ENCODE measurements at regions not wholly inside any gene's neighbourhood (a gene's known extent, or its start where the extent isn't known, plus 50 kb on each side); places are given as distances from the start of the nearest gene placed in this dataset.
"Not testable (repeated sequence)": the region's sequence is repeated elsewhere in the genome, so short reads cannot be mapped to it uniquely, and the experiment has no call there.

- Histone ChIP-seq H3K27ac (ENCODE audit: low read length) (no peak overlapping the region), H3K36me3 (ENCODE audit: control insufficient read depth, low read depth, low read length) (no peaks in the 10 kb centered on the region), H3K27me3 (ENCODE audit: control insufficient read depth, insufficient read depth, low read length) (no peaks in the 10 kb centered on the region), H3K4me1 (ENCODE audit: control insufficient read depth, low read depth, low read length) (no peaks in the 10 kb centered on the region), H3K9me3 (ENCODE audit: control insufficient read depth, low read depth, low read length) (no peaks in the 10 kb centered on the region), H3K9ac (ENCODE audit: low read length) (no peak overlapping the region), H3K4me3 (ENCODE audit: low read length) (no peak overlapping the region)
Measured at GRCh38 chr11:101835506-101836063, 79.2 kb upstream of the CEP126 start.

- H3K36me3 ChIP-seq (ENCODE audit: control insufficient read depth, low read depth, low read length); H3K27me3 ChIP-seq (ENCODE audit: control insufficient read depth, insufficient read depth, low read length); H3K27ac ChIP-seq (ENCODE audit: low read length): not testable (repeated sequence)
Measured at GRCh38 chr11:101830475-101830874, 84.3 kb upstream of the CEP126 start.

DNA sequence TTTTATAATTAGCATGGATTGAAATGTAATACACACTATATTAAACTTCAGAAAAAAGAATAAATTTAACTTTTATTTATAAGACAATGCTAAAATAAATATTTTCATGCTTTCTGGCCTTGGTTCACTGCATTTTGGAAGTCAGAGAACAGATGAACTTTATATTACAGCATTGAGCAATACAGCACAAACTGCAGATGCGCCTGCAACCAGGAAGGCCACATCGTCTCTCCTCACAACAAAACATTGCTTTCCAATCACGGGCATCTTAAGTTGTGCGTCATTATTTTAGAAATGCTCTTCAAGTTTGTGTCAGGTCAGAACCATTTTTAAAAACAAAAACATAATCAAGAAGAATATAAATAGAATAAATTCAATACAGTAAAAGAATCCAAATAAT is 89.3 kb upstream of the CEP126 start:
- H3K27me3 ChIP-seq (ENCODE audit: control insufficient read depth, insufficient read depth, low read length) = no peaks in the 10 kb centered on the region
- no peaks in the 10 kb centered on the region for H3K36me3 ChIP-seq (ENCODE audit: control insufficient read depth, low read depth, low read length)
- H3K4me1 ChIP-seq (ENCODE audit: control insufficient read depth, low read depth, low read length) = no peaks in the 10 kb centered on the region
- no peak overlapping the region for H3K9ac ChIP-seq (ENCODE audit: low read length)
- no peaks in the 10 kb centered on the region for H3K9me3 ChIP-seq (ENCODE audit: control insufficient read depth, low read depth, low read length)
- no peak overlapping the region for H3K27ac ChIP-seq (ENCODE audit: low read length)
- H3K4me3 ChIP-seq (ENCODE audit: low read length) = no peak overlapping the region

More at GRCh38 chr11:101830475-101830874, 84.3 kb upstream of the CEP126 start:
- H3K9ac ChIP-seq (ENCODE audit: low read length); H3K9me3 ChIP-seq (ENCODE audit: control insufficient read depth, low read depth, low read length); H3K4me1 ChIP-seq (ENCODE audit: control insufficient read depth, low read depth, low read length); H3K4me3 ChIP-seq (ENCODE audit: low read length): not testable (repeated sequence)

GRCh38 chr11:101817581-101817980 is 97.2 kb upstream of the CEP126 start:
- H3K36me3 ChIP-seq (ENCODE audit: control insufficient read depth, low read depth, low read length) = no peaks in the 10 kb centered on the region
- no peaks in the 10 kb centered on the region for H3K27me3 ChIP-seq (ENCODE audit: control insufficient read depth, insufficient read depth, low read length)
- H3K27ac ChIP-seq (ENCODE audit: low read length) = no peak overlapping the region
- no peak overlapping the region for H3K4me3 ChIP-seq (ENCODE audit: low read length)
- no peak overlapping the region for H3K9ac ChIP-seq (ENCODE audit: low read length)
- no peaks in the 10 kb centered on the region for H3K4me1 ChIP-seq (ENCODE audit: control insufficient read depth, low read depth, low read length)
- H3K9me3 ChIP-seq (ENCODE audit: control insufficient read depth, low read depth, low read length) = no peaks in the 10 kb centered on the region

- H3K27ac ChIP-seq (ENCODE audit: low read length) = no peak overlapping the region
- H3K27me3 ChIP-seq (ENCODE audit: control insufficient read depth, insufficient read depth, low read length) = no peaks in the 10 kb centered on the region
- no peak overlapping the region for H3K4me3 ChIP-seq (ENCODE audit: low read length)
- H3K9me3 ChIP-seq (ENCODE audit: control insufficient read depth, low read depth, low read length) = no peaks in the 10 kb centered on the region
- H3K4me1 ChIP-seq (ENCODE audit: control insufficient read depth, low read depth, low read length) = no peaks in the 10 kb centered on the region
- no peaks in the 10 kb centered on the region for H3K36me3 ChIP-seq (ENCODE audit: control insufficient read depth, low read depth, low read length)
- H3K9ac ChIP-seq (ENCODE audit: low read length) = no peak overlapping the region
Measured at GRCh38 chr11:101816613-101817012, 98.2 kb upstream of the CEP126 start.

DNA sequence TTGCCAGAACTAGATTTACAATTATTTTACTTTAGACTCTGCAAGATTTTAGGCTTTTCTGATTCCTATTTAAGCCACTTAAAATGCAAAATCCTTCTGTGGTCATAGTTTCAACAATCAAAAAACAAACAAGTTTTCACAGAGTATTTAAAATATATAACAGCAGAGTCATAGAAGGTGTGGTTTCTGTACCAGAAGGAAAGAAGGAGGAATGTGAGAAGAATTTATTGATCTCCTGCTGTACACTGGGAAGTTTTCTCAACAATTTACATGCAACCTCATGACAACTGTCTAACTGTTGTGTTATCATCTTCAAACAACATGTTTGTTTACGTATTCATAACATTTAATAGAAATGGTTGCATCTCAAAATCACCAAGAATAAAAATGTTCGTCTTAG is 102.3 kb upstream of the CEP126 start:
- no peak overlapping the region for H3K27ac ChIP-seq (ENCODE audit: low read length)
- no peaks in the 10 kb centered on the region for H3K27me3 ChIP-seq (ENCODE audit: control insufficient read depth, insufficient read depth, low read length)
- H3K9me3 ChIP-seq (ENCODE audit: control insufficient read depth, low read depth, low read length) = no peaks in the 10 kb centered on the region
- H3K4me1 ChIP-seq (ENCODE audit: control insufficient read depth, low read depth, low read length) = no peaks in the 10 kb centered on the region
- H3K9ac ChIP-seq (ENCODE audit: low read length) = no peak overlapping the region
- H3K4me3 ChIP-seq (ENCODE audit: low read length) = no peak overlapping the region
- H3K36me3 ChIP-seq (ENCODE audit: control insufficient read depth, low read depth, low read length) = no peaks in the 10 kb centered on the region

DNA sequence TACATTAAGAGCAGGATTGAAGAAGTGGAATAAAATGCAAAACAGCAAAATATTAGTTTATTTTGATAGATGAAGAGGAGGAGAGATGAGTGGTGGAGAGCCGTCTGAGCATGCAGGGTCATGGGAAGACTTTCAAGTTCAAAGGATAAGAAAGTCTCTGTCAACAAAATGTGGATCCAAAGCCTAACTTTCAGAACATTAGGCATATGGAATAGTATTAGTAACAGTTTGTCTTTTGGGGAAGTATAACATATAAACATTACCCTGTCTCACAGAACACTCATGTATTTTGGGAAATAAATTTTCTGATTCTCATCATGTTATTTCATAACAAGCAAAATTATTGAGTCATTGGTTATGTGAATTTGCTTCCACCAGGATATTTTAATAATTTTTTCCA is 104.3 kb upstream of the CEP126 start:
- Histone ChIP-seq H3K4me1 (ENCODE audit: control insufficient read depth, low read depth, low read length) (no peaks in the 10 kb centered on the region), H3K36me3 (ENCODE audit: control insufficient read depth, low read depth, low read length) (no peaks in the 10 kb centered on the region), H3K9ac (ENCODE audit: low read length) (no peak overlapping the region), H3K27ac (ENCODE audit: low read length) (no peak overlapping the region), H3K27me3 (ENCODE audit: control insufficient read depth, insufficient read depth, low read length) (no peaks in the 10 kb centered on the region), H3K9me3 (ENCODE audit: control insufficient read depth, low read depth, low read length) (no peaks in the 10 kb centered on the region), H3K4me3 (ENCODE audit: low read length) (no peak overlapping the region)

- Histone ChIP-seq H3K9me3 (ENCODE audit: control insufficient read depth, low read depth, low read length) (no peaks in the 10 kb centered on the region), H3K27me3 (ENCODE audit: control insufficient read depth, insufficient read depth, low read length) (no peaks in the 10 kb centered on the region), H3K4me3 (ENCODE audit: low read length) (no peak overlapping the region), H3K4me1 (ENCODE audit: control insufficient read depth, low read depth, low read length) (no peaks in the 10 kb centered on the region), H3K36me3 (ENCODE audit: control insufficient read depth, low read depth, low read length) (no peaks in the 10 kb centered on the region), H3K9ac (ENCODE audit: low read length) (no peak overlapping the region), H3K27ac (ENCODE audit: low read length) (no peak overlapping the region)
Measured at GRCh38 chr11:101807531-101807930, 107.3 kb upstream of the CEP126 start.

- H3K9ac ChIP-seq (ENCODE audit: low read length) = no peak overlapping the region
- H3K27ac ChIP-seq (ENCODE audit: low read length) = no peak overlapping the region
- no peaks in the 10 kb centered on the region for H3K9me3 ChIP-seq (ENCODE audit: control insufficient read depth, low read depth, low read length)
- H3K4me3 ChIP-seq (ENCODE audit: low read length) = no peak overlapping the region
- no peaks in the 10 kb centered on the region for H3K27me3 ChIP-seq (ENCODE audit: control insufficient read depth, insufficient read depth, low read length)
- H3K36me3 ChIP-seq (ENCODE audit: control insufficient read depth, low read depth, low read length) = no peaks in the 10 kb centered on the region
- no peaks in the 10 kb centered on the region for H3K4me1 ChIP-seq (ENCODE audit: control insufficient read depth, low read depth, low read length)
Measured at GRCh38 chr11:101803651-101804050, 111.2 kb upstream of the CEP126 start.

- Histone ChIP-seq H3K27me3 (ENCODE audit: control insufficient read depth, insufficient read depth, low read length) (peaks cover 2% of the 10 kb centered on the region), H3K9me3 (ENCODE audit: control insufficient read depth, low read depth, low read length) (no peaks in the 10 kb centered on the region), H3K4me3 (ENCODE audit: low read length) (no peak overlapping the region), H3K4me1 (ENCODE audit: control insufficient read depth, low read depth, low read length) (peaks cover 10% of the 10 kb centered on the region), H3K27ac (ENCODE audit: low read length) (no peak overlapping the region), H3K9ac (ENCODE audit: low read length) (no peak overlapping the region), H3K36me3 (ENCODE audit: control insufficient read depth, low read depth, low read length) (no peaks in the 10 kb centered on the region)
Measured at GRCh38 chr11:101797335-101797734, 117.5 kb upstream of the CEP126 start.

DNA sequence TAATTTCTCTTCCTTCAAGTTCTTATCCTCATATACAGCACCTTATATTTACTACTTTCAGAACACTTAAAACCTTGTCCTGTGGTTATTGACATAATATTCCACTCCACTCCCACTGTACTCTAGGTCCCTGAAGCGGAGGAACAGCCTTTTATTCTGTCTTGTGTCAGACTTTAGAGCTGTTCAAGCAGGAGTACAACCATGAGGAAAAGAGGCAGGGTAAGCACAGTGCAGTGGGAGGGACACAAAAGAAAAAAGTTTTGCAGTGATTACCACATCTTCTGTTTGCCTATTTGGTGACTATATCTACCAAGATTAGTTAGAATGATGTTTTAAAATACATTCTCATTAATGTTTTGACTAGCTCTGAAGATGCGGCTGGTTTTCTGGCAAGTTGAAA is 122.0 kb upstream of the CEP126 start:
- H3K36me3 ChIP-seq (ENCODE audit: control insufficient read depth, low read depth, low read length) = no peaks in the 10 kb centered on the region
- H3K9me3 ChIP-seq (ENCODE audit: control insufficient read depth, low read depth, low read length) = no peaks in the 10 kb centered on the region
- peaks cover 4% of the 10 kb centered on the region for H3K27me3 ChIP-seq (ENCODE audit: control insufficient read depth, insufficient read depth, low read length)
- H3K4me3 ChIP-seq (ENCODE audit: low read length) = no peak overlapping the region
- H3K27ac ChIP-seq (ENCODE audit: low read length) = no peak overlapping the region
- peaks cover 12% of the 10 kb centered on the region for H3K4me1 ChIP-seq (ENCODE audit: control insufficient read depth, low read depth, low read length)
- no peak overlapping the region for H3K9ac ChIP-seq (ENCODE audit: low read length)

DNA sequence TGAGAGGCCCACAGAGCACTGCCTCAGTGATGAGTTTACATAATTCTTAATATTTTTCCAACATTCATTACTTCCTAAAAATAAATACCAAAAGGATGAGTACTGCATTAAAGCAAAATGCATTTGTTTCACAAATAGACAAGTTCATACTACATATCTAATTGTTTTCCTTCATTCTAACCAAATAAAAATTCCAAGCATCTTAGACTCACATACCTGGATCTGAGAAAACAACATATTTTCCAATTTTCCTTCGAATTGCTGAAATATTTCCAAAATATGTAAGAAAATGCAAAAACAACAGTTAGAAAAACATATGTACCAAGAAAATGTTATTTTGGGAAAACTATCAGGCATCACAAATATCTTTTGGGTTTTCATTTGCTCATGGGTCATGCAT is 127.9 kb upstream of the CEP126 start:
- Histone ChIP-seq H3K27me3 (ENCODE audit: control insufficient read depth, insufficient read depth, low read length) (no peaks in the 10 kb centered on the region), H3K4me3 (ENCODE audit: low read length) (no peak overlapping the region), H3K36me3 (ENCODE audit: control insufficient read depth, low read depth, low read length) (no peaks in the 10 kb centered on the region), H3K27ac (ENCODE audit: low read length) (no peak overlapping the region), H3K4me1 (ENCODE audit: control insufficient read depth, low read depth, low read length) (no peaks in the 10 kb centered on the region), H3K9ac (ENCODE audit: low read length) (no peak overlapping the region), H3K9me3 (ENCODE audit: control insufficient read depth, low read depth, low read length) (no peaks in the 10 kb centered on the region)
